ENCODE measurements at regions not wholly inside any gene's neighbourhood (a gene's known extent, or its start where the extent isn't known, plus 50 kb on each side); places are given as distances from the start of the nearest gene placed in this dataset.

DNA sequence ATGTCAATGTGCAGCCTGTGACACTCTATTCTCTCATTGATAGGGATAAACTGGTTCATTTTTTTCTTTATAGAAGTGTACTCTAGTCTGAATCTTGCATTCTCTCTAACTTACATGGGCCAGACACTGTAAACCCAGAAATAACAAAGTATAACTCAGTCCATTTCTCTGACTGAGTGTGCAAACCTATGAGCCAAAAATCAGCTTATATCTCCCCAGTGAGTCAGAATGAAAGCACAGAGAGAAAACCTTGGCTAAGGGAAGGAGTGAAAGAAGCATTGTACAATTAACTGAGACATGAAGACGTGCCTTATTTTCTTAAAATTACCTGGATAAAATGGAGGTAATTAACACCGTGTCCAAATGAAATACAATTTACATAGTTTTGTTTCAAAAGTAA, 436.9 kb upstream of the IMPG1 start:
- TF ChIP-seq POLR2AphosphoS5 (IDR thresholded peaks at IDR 0.05; ENCODE audit: low read depth, low read length) (no peak), SIN3A (IDR thresholded peaks at IDR 0.05; ENCODE audit: borderline replicate concordance, insufficient read depth, low read length) (no peak), TAF1 (IDR thresholded peaks at IDR 0.05; ENCODE audit: borderline replicate concordance, insufficient read depth, low read length) (no peak)

All from PFSK-1 (cell line).